HCT116 (cell line): ENCODE measurements at regions not wholly inside any gene's neighbourhood (a gene's known extent, or its start where the extent isn't known, plus 50 kb on each side); places are given as distances from the start of the nearest gene placed in this dataset.

ENCODE experiments used
- CEBPB ChIP-seq: IDR thresholded peaks from 2 replicates; pipeline ENCODE4 v1.6.1; 2012; ENCODE audit warnings: low read depth
- EZH2 ChIP-seq: fragments of 200-600 bp; sonication (generic); IDR thresholded peaks from 2 replicates; pipeline ENCODE4 v1.6.1; 2017; ENCODE audit warnings: antibody characterized with exemption, mixed run types
- EZH2phosphoT487 ChIP-seq: fragments of 200-600 bp; IDR thresholded peaks from 2 replicates; pipeline ENCODE4 v1.6.1; 2018; ENCODE audit warnings: antibody characterized with exemption, borderline replicate concordance
- POLR2AphosphoS5 ChIP-seq: IDR thresholded peaks from 2 replicates; pipeline ENCODE4 v1.6.1; 2011; ENCODE audit warnings: mild to moderate bottlenecking, low read depth, low read length, moderate library complexity
- RAD21 ChIP-seq: IDR thresholded peaks from 2 replicates; pipeline ENCODE4 v1.6.1; 2012; ENCODE audit warnings: low read depth, mild to moderate bottlenecking
- SIN3A ChIP-seq: IDR thresholded peaks from 2 replicates; pipeline ENCODE4 v1.6.1; 2012; ENCODE audit warnings: low read depth
- YY1 ChIP-seq: IDR thresholded peaks from 2 replicates; pipeline ENCODE4 v1.6.1; 2011; ENCODE audit warnings: low read length, low read depth, moderate library complexity, mild to moderate bottlenecking; ENCODE audit not compliant: insufficient replicate concordance; ENCODE audit errors: extremely low read depth
- ZFX ChIP-seq: fragments of 450-650 bp; IDR thresholded peaks from 2 replicates; pipeline ENCODE4 v1.6.1; 2017
- TF ChIP-seq, protein P1 (sequence below), 3 experiments: fragments of 200-600 bp in 1 of 3; sonication (generic) in 1 of 3; IDR thresholded peaks in 2 of 3; conservative IDR thresholded peaks in 1 of 3; 2 replicates each; pipeline ENCODE4 v1.5.1; 2012 to 2017; ENCODE audit warnings: low read depth in 2 of 3, low read length in 2 of 3, antibody characterized with exemption in 1 of 3, borderline replicate concordance in 1 of 3, control low read depth in 1 of 3, mild to moderate bottlenecking in 1 of 3, mixed read lengths in 1 of 3, mixed run types in 1 of 3, moderate library complexity in 1 of 3; ENCODE audit not compliant: insufficient read depth in 1 of 3
- TF ChIP-seq, protein P2 (sequence below): IDR thresholded peaks from 2 replicates; pipeline ENCODE4 v1.6.1; 2012; ENCODE audit warnings: low read depth
- TF ChIP-seq, protein P3 (sequence below): IDR thresholded peaks from 2 replicates; pipeline ENCODE4 v1.6.1; 2011; ENCODE audit warnings: mild to moderate bottlenecking, low read length, moderate library complexity; ENCODE audit not compliant: insufficient replicate concordance; ENCODE audit errors: extremely low read depth
- TF ChIP-seq, protein P4 (sequence below): IDR thresholded peaks from 2 replicates; pipeline ENCODE4 v1.6.1; 2012

DNA sequence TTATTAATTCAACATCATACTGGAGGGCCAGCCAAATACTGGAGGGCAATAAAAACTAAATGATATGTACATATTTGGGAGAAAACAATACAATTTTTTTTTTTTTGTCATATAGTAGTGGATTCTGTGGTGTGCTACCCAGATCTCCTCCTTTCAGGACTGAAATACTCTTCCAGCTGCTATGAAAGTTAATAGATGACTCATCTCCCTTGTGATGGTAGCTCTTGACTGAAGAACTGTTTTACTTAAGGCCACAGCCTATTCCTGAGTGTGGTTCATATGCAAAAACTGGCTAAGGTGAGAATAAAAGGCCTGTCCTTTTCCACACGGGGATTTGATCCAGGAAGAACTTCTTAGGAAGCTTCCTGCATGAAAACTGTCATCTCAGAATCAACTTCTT lies 307.9 kb downstream of the HLX start:
- TF ChIP-seq, protein P1, sequence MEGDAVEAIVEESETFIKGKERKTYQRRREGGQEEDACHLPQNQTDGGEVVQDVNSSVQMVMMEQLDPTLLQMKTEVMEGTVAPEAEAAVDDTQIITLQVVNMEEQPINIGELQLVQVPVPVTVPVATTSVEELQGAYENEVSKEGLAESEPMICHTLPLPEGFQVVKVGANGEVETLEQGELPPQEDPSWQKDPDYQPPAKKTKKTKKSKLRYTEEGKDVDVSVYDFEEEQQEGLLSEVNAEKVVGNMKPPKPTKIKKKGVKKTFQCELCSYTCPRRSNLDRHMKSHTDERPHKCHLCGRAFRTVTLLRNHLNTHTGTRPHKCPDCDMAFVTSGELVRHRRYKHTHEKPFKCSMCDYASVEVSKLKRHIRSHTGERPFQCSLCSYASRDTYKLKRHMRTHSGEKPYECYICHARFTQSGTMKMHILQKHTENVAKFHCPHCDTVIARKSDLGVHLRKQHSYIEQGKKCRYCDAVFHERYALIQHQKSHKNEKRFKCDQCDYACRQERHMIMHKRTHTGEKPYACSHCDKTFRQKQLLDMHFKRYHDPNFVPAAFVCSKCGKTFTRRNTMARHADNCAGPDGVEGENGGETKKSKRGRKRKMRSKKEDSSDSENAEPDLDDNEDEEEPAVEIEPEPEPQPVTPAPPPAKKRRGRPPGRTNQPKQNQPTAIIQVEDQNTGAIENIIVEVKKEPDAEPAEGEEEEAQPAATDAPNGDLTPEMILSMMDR (IDR thresholded peaks at IDR 0.05 in 2 of 3, conservative IDR thresholded peaks at IDR 0.05 in 1 of 3; ENCODE audit: borderline replicate concordance in 1 of 3, insufficient read depth in 1 of 3, low read depth in 2 of 3, low read length in 2 of 3): no peak
- no peak for TF ChIP-seq YY1
- no peak for TF ChIP-seq ZFX
- no peak for TF ChIP-seq RAD21
- TF ChIP-seq, protein P2, sequence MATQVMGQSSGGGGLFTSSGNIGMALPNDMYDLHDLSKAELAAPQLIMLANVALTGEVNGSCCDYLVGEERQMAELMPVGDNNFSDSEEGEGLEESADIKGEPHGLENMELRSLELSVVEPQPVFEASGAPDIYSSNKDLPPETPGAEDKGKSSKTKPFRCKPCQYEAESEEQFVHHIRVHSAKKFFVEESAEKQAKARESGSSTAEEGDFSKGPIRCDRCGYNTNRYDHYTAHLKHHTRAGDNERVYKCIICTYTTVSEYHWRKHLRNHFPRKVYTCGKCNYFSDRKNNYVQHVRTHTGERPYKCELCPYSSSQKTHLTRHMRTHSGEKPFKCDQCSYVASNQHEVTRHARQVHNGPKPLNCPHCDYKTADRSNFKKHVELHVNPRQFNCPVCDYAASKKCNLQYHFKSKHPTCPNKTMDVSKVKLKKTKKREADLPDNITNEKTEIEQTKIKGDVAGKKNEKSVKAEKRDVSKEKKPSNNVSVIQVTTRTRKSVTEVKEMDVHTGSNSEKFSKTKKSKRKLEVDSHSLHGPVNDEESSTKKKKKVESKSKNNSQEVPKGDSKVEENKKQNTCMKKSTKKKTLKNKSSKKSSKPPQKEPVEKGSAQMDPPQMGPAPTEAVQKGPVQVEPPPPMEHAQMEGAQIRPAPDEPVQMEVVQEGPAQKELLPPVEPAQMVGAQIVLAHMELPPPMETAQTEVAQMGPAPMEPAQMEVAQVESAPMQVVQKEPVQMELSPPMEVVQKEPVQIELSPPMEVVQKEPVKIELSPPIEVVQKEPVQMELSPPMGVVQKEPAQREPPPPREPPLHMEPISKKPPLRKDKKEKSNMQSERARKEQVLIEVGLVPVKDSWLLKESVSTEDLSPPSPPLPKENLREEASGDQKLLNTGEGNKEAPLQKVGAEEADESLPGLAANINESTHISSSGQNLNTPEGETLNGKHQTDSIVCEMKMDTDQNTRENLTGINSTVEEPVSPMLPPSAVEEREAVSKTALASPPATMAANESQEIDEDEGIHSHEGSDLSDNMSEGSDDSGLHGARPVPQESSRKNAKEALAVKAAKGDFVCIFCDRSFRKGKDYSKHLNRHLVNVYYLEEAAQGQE: no peak
- TF ChIP-seq SIN3A: no peak
- TF ChIP-seq, protein P3, sequence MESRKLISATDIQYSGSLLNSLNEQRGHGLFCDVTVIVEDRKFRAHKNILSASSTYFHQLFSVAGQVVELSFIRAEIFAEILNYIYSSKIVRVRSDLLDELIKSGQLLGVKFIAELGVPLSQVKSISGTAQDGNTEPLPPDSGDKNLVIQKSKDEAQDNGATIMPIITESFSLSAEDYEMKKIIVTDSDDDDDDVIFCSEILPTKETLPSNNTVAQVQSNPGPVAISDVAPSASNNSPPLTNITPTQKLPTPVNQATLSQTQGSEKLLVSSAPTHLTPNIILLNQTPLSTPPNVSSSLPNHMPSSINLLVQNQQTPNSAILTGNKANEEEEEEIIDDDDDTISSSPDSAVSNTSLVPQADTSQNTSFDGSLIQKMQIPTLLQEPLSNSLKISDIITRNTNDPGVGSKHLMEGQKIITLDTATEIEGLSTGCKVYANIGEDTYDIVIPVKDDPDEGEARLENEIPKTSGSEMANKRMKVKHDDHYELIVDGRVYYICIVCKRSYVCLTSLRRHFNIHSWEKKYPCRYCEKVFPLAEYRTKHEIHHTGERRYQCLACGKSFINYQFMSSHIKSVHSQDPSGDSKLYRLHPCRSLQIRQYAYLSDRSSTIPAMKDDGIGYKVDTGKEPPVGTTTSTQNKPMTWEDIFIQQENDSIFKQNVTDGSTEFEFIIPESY: no peak
- TF ChIP-seq EZH2phosphoT487: no peak
- no peak for TF ChIP-seq CEBPB
- TF ChIP-seq EZH2: no peak
- TF ChIP-seq, protein P4, sequence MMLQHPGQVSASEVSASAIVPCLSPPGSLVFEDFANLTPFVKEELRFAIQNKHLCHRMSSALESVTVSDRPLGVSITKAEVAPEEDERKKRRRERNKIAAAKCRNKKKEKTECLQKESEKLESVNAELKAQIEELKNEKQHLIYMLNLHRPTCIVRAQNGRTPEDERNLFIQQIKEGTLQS: no peak
- no peak for TF ChIP-seq POLR2AphosphoS5
